DMS53 (cell line): ENCODE measurements at regions not wholly inside any gene's neighbourhood (a gene's known extent, or its start where the extent isn't known, plus 50 kb on each side); places are given as distances from the start of the nearest gene placed in this dataset.

Source experiments
- DNase-seq: peaks from one replicate; lab custom pipeline; 2025; lab: John Stamatoyannopoulos, UW

DNA sequence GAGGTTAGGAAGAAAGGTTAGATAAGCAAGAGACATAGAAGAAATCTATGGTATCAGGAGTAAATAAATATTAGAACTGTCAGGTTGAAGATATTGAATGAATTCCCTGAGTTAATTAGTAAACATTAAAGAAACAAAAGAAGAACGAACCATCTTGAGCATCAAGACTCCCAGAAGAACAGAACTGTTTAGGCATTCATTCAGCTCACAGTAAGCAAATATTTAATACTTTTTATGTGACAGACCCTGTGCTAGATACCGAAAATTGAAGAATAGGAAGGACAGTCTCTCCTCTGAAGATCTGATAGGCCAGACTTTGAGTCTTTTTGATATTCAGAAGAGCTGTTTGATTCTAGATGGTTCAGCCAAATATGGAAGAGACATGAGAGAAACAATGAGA lies 731.5 kb downstream of the XPNPEP1 start:
- no peak for DNase-seq

DNA sequence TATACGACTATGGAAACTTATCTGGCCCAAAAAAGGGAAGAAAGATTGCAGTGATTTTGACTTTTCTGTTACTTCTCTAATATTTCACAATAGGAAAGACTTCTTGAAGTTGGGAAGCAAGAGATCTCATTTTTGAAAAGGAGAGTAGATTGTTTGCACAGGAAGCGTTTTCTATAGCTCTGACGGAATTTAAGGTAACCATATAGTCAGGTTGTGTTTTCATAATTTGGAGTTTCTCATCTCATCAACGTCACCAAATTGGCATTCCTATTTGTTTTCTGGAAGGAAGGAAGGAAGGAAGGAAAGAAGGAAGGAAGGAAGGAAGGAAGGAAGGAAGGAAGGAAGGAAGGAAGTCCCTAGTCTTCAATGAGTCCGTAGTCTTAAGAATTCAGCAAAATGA lies 732.0 kb downstream of the XPNPEP1 start:
- no peak for DNase-seq

DNA sequence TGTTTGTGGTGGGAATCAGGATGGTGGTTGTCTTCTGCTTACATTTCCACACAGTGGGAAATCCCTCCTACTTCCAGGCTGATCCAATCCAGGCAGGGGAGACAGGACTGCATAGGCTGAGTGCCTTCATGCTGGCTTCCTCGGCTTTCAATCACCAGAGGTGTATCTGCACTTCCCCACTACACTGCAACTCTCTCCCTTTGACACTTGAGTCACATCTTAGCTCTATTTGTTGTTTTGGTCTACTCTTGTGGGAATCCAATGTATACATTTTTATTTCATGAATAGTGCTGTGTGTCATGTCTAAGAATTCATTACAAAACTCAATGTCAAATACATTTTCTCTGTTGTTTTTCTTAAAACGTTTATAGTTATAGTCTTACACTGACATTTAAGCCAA lies 735.6 kb downstream of the XPNPEP1 start:
- DNase-seq: no peak

DNA sequence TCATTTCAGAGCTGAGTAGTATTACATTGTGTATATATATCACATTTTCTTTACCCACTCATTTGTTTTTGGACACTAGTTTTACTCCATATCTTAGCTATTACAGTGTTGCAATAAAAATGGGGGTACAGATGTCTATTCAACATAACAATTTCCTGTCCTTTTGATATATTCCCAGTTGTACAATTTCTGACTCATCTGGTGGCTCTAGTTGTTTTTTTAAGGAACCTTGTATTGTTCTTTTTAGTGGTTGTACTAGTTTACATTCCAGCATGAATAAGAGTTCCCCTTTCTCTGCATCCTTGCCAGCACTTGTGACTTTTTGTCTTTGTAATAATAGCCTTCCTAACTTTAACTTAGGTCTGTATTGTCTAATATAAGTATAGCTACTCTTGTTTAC lies 739.9 kb downstream of the XPNPEP1 start:
- no peak for DNase-seq

DNA sequence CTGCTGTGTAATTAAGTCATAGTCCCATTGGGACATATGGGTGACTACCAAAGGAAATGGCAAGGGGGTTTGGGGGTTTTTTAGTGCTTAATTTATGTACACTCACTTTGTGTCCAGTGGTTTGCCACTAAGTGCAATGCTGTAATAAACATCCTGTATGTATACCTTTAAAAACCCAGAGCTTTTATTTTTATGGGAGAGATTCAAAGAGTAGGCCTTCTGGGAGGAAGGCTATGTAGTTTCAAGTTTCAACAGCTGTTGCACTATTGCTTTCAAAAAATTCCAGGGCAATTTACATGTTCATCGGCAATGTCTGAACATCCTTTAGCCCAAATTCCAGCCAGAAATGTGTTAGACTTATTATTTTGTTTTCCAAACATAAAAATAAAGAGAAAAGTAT lies 744.7 kb downstream of the XPNPEP1 start:
- DNase-seq: no peak

DNA sequence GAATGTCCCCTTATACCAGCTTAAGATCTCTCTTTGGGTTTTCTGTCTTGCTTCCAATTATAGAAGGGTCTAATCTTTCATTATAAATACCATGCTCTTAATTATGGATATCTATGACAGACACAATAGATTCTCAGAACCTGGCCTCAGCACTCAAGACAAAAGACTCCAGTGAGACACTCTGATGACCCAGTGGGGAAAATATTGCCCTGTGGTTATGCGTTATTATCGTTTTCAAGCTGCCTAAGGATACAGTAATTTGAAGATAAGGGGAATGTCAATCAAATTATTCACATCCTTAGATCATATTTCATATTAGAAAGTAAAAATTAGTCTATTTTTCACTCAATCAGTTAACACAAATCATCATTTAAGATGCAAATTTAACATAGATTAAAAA lies 748.8 kb downstream of the XPNPEP1 start:
- no peak for DNase-seq

DNA sequence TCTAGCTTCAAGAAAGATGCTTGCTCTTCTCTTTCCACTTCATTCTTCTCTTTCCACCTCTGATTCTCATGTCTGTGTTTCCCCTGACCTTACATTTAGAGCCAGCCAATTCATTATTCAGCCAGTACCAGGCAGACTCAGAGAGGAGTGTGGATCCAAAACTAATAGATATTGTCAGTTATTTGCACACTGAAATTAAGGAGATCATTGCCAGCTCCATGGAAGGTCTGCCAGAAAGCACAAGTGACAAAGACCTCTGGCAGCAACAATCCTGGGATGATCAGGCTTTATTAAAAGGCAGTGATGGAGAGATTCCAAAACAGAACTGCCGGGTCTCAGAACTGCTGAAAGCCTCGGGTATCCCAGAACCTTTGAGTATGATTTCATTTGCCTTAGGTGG lies 749.4 kb downstream of the XPNPEP1 start:
- no peak for DNase-seq

DNA sequence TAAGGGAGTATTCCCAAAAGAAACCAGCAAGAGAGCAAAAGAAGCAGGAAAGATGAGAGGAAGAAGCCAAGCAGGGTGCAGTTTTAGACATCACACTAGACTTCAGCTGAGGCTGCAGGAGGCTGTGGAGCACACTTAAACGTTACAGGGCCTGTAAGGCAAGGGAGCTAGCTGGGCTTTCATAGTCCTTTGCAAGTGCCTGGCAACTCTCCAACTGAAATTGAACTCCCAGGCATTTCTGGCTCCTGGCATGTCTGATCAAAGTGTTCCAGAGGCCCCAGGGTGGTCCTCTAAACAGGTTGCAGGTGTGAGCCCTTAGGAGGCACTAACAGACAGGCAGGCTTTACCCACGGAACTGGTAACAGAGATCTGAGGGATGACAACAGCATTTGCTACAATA lies 750.2 kb downstream of the XPNPEP1 start:
- no peak for DNase-seq

DNA sequence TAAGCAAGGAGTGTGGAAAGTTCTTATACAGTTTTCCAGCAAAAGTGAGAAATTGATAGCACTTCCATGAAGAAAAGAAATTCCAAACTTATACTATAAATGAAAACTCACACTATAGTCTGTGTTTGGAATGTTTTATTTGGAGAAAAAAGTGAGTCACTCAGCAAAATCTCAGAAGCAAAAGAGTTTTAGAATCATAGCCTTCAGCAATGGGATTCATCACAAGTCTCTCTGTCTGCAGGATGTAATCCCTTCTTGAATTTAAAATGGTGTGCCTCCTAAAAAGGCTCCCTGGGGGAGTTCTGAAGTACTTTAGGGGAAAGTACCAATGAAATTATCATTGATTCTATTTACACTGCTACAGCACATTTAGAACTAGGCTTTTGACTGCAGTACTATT lies 756.4 kb downstream of the XPNPEP1 start:
- no peak for DNase-seq

DNA sequence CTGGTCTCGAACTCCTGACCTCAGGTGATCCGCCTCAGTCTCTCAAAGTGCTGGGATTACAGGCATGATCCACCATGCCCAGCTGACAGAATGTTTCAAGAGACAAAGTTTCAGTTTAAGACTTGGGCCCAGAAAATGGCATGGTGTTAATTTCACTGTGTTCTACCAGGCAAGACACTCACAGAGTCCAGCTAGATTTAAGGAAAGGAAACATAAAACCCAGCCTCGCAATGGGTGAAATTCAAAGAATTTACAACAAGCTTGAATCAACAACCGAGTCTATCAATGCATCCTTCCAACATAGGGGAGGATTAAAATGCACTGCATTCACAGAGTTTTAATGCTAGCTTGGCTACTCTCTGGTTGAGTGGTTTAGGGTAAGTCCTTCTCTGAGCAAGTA lies 764.0 kb downstream of the XPNPEP1 start:
- no peak for DNase-seq

DNA sequence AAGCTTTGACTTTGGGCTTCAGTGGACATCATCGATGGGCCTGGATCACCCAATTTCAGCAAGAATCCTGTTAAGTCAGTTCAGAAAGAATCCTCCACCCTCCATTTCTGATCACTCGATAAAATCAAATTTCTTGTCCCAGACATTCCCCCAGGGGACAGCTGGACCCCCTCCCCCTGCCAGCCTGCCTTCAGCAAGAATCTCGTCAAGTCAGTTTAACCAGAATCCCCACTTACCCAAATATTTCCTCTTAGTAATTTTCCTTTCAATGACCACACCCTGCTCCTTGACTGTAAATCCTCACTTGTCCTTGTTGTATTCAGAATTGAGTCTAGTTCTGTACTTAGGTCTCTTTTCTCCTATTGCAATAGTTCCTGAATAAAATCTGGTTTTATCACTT lies 766.9 kb downstream of the XPNPEP1 start:
- DNase-seq: no peak

DNA sequence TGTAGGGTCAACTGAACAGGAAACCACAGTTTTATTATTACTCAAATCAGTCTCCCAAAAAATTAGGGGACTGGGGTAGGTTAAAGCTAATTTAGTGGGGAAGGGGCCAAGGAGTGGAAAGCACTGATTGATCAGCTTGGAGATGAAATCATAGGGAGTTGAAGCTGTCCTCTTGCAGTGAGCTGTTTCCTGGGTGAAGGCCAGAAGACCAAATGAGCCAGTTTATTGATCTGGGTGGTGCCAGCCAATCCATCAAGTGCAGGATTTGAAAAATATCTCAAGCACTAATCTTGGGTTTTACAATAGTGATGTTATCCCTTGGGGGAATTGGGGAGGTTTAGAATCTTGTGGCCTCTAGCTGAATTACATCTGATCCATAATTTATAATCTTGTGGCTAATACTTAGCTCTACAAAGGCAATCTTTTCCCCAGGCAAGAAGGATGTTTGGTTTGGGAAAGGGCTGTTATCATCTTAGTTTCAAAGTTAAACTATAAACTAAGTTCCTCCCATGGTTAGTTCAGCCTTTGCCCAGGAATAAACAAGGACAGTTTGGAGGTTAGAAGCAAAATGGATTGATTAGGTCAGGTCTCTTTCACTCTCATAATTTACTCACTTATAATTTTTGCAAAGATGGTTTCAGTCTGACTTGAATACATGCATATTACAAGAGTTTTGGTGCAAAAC lies 773.5 kb downstream of the XPNPEP1 start:
- no peak for DNase-seq

DNA sequence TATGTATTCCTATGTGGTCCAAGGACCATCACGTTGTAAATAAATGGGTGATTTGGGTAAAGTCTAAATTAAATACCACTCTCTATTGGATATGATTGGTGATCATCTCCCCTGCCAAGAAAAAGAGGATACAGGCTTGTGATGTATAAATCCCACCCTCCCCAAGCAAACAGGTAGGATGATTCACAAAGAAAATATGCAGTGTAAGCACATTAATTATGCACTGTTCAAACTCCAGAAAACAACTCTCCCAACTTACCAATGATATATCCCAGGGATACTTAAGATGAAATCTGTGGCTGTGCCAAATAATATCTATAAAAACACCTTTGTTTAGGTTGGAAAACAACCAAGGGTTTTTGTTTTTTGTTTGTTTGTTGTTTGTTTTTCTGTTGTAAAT lies 795.9 kb downstream of the XPNPEP1 start:
- no peak for DNase-seq

DNA sequence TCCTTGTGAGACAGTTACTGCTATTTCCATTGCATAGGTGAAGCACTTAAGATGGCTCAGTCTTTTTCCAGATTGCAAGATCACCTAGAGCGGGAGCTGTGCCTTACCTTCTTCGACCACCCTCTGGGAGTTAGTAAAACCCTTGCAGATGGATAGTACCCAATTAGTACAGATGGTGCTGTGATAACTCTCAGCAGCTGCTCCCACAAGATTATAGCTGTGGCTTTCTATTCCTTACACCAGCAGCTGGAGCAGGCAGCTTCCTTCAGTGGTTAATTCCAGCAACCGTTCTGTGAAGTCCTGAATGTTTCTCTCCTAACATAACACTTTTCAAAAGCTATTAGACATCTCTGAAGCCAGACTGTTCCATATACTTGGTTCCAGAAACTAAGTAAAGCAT lies 796.8 kb downstream of the XPNPEP1 start:
- DNase-seq: no peak

DNA sequence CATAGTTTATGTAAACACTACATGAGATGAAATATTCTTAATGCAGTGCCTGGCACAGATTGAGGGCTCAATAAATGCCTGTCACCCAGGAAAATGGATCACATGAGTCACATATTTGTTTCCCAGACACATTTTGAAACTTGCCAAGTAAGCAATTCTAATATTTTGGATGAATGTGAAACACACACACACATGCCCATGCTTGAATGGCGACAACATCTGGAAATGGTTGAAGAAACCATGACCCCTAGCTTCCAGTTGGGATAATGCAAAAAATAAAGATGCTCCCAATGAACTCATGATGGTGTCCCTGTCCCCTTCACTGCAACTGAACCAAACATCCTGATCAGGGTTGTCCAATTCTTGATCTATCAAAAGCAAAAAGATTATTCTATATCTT lies 797.3 kb downstream of the XPNPEP1 start:
- no peak for DNase-seq

DNA sequence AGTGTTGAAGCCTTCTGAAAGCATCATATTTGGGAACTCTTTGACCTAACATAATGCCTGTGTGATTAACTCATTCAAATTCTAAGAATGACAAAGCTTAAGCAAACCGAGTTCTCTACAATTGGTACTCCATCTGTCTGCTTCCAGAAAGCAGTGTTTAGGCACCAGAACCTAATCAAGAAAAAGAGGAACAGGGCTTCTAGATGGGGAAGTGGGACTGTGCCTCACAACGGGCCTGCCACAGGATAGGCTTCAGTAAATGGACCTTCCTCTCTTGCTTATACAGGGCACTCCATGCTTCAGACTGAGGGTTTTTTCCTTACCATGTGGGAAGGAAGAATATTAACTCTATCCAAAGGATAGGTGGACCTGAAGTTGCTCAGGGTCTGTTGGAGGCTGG lies 808.1 kb downstream of the XPNPEP1 start:
- DNase-seq: no peak

DNA sequence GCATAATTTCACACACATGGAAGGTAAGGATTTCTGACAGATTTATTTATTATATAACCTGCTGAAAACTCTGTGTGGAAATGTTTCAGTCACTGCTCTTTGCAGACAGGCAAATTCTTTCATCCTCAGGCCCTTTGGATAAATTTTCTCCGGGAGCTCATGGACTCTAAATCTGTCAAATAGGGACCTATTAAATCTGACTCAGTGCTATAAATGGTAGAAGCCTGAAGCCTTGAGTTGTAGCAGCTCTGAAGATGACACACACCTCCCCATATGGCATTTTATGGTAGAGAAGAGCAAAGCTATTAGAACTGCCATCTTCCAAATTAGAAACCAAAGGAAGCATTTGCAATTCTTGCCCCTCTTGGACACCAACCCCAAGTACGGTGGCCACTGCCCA lies 808.7 kb downstream of the XPNPEP1 start:
- DNase-seq: no peak

DNA sequence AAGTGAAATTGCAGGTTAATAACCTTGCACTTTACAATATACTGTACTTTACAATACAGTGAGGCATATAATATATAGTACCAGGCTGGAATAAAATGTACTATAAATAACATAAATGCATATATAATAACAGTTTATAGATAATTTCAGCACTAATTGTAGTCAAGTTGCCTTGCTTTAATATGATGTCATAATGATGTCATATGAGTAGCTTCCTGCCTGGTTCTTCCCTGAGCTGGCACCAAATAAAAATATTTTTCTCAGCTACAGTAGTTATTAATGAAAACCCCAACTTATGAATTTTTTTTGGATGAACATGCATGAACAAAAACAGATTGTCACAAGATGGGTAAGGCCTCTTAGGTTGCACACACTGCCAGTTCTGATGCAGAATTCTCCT lies 816.7 kb downstream of the XPNPEP1 start:
- no peak for DNase-seq

DNA sequence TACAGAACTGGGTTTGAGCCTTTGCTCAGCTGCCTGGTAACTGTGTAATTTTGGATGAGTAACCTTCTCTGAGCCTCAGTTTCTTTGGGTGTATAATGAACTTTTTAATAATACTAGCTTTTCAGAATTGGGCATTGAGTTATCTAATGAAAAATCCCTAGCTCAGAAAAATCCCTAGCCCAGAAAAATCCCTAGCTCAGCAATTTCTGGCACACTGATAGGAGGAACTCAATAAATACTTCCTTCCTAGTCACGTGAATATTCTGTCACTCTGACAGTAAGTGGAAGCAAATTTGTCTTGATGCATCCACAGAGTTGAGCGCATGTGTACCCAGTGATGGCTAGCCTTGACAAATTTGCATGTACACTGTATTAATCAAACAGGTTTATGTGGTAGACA lies 817.6 kb downstream of the XPNPEP1 start:
- DNase-seq: no peak

DNA sequence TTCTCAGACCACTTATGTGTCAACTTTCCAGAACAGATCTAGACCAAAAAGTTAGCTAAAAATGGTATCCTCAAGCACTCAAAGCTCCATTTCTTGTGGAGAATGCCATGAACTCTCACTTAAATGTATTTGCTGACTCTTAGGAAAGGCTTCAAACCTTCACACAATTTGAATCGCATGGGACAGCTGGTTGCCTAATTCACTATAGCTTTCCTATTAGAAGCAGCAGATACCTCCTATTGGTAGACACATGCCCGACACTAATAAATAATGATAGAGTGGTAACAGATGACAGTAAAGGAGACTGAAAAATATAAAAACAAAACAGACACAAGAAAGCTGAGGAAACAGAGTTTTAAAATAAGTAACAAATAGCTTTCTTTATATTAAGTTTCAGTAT lies 818.5 kb downstream of the XPNPEP1 start:
- DNase-seq: no peak

DNA sequence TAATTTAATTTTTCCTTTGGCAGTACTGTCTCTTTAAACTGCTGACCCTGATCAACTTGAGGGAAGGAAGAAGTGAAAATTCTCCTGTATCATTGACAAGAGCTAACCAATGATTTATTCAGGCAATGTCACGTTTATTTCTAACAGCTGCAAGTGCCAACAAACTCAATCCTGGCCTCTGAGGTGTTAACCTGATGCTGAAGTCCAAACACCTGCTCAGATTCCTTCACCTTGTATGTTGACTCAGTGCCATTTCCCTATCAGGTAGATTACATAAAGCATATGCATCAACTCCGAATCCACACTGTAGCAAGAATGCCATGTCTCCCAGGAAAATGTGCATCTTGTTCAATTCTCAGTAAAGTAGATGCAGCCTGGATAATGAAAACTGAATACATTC lies 820.0 kb downstream of the XPNPEP1 start:
- DNase-seq: no peak

DNA sequence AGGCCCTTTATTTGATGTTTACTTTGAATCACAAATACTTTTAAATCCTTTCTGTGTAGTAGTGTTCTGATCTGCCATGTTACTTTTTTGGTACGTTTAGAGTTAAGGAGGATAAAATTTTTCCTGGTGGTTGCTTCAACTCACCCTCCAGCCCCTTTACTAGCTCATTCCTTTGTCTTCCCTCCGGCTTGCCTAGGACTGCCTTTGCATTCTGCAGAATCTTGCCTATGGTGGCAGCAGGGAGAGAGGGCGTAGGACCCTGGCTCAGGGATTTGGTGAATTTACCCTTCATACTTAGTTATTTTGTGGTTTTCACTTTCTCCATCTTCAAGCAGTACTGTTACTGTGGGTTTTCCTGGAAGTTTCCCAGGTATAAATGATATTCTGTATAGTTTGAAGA lies 833.5 kb downstream of the XPNPEP1 start:
- no peak for DNase-seq

DNA sequence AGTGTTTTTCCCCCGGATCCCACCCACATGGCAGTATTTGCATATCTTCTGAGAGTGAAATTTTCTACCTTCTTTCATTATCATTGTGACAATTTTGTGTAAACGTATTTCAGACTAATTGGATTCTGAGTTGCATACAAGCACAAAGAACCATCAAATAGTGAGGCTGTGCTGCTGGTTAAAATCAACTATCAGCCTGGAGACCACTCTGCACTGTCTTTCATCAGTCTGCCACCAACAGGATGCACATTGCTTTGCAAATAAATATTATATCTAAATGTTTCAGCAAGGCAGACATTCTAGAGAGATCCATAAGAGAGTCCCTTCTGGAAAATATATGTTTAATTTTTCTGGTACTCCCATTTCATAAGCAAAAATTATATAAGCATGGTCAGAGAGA lies 851.8 kb downstream of the XPNPEP1 start:
- DNase-seq: no peak

DNA sequence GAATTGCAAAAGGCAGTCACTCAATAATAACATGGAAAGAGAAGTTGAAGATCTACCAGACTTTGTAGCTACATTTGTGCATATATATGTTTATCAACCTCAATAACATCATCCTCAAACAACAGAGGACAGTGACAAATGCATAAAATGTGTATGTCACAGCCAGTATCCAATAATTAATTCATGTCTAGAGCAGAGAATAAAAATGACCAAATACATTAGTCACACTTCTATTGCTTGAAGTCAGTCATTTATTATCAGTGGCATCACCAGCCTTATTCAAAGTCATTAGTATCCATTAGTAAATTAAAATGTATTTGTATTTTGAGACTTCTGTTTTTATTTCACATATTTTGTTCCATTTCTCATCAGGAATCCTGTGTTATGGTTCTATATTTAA lies 852.8 kb downstream of the XPNPEP1 start:
- DNase-seq: no peak

DNA sequence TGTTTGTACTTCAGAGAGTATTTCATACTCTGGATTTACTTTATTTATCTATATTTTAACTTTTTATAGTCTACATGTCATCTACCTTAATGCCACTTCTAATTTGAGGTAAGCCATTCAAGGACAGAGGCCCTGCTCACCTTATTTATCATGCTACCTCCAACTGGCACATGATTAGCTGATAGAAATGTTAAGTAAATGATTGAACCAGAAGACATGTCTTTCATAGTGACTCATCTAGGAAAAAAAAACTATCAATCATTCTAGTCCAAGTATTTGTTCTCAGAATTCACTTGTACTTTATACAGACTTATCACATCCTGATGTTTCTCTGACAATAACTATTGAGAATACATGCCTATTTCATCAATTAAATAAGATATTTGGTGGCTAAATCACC lies 856.3 kb downstream of the XPNPEP1 start:
- no peak for DNase-seq
